Activated naive CD8-positive, alpha-beta T cell treated with anti-CD3 and anti-CD28 coated beads, Interleukin-2, amount 50 U/mL, for 24 hours (primary cell): ENCODE measurements at regions not wholly inside any gene's neighbourhood (a gene's known extent, or its start where the extent isn't known, plus 50 kb on each side); places are given as distances from the start of the nearest gene placed in this dataset.

ENCODE experiments used
- ATAC-seq: fragments of 150-1000 bp; cut with Tn5 transposase; one replicate; pipeline ENCODE4 v1.10.0; 2021
- DNase-seq: peaks from one replicate; pipeline ENCODE4 v3.0.0; 2021
- H3K27ac Mint-ChIP-seq: one replicate; pipeline ENCODE4 v1.8.0; 2021; ENCODE audit warnings: mild to moderate bottlenecking, mixed read lengths
- H3K27me3 Mint-ChIP-seq: one replicate; pipeline ENCODE4 v1.8.0; 2021; ENCODE audit warnings: mixed read lengths
- H3K36me3 Mint-ChIP-seq: one replicate; pipeline ENCODE4 v1.8.0; 2021; ENCODE audit warnings: low read depth, mixed read lengths
- H3K4me1 Mint-ChIP-seq: one replicate; pipeline ENCODE4 v1.8.0; 2021; ENCODE audit warnings: mixed read lengths
- H3K4me3 Mint-ChIP-seq: one replicate; pipeline ENCODE4 v1.8.0; 2021; ENCODE audit warnings: mild to moderate bottlenecking, moderate library complexity, mixed read lengths
- H3K9me3 Mint-ChIP-seq: one replicate; pipeline ENCODE4 v1.8.0; 2021; ENCODE audit warnings: mixed read lengths

DNA sequence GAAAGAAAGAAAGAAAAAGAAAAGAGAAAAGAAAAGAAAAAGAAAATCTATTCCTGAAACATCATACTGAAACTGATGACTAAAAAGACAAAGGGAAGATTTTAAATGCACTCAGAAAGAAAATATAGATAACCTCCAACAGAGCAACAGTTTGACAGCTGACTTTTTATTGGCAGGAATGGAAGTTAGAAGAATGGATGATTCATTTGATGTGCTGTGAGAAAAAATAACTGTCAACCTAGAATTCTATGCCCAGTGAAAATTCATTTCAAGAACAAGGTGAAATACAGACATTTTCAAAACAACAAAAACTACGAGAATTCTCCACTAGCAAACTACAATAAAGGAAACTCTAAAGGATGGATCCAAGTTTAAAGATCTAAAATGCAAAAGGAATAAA lies 50.5 kb upstream of the HSPA12A start:
- Mint-ChIP-seq H3K27ac (no peak overlapping the region), H3K9me3 (no peaks in the 10 kb centered on the region), H3K4me1 (peaks cover 10% of the 10 kb centered on the region), H3K4me3 (no peak overlapping the region), H3K36me3 (no peaks in the 10 kb centered on the region), H3K27me3 (peaks cover 18% of the 10 kb centered on the region)
- DNase-seq (no peak), ATAC-seq (no peak)

DNA sequence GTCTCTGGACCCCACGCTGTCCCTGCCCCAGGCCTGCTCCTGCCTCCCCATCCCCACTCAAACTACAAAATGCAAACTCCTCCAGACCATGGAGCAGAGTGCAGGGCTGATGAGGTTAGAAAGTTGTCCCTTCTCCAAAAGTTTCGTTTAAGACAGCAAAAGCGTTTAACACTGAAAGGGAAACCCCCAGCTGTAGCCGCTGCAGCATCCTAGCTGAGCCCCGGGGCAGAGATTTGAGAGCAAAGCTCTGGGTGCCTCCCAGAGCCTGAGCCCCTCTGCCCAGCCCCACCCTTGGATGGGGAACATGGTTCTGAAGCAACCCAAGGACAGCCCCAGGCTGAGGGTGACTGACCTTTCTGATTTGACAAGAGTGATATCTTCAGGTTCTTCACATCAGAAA lies 52.8 kb upstream of the ENO4 start:
- no peaks in the 10 kb centered on the region for H3K36me3 Mint-ChIP-seq
- peak; percentile 31 for ATAC-seq
- H3K27ac Mint-ChIP-seq = no peak overlapping the region

DNA sequence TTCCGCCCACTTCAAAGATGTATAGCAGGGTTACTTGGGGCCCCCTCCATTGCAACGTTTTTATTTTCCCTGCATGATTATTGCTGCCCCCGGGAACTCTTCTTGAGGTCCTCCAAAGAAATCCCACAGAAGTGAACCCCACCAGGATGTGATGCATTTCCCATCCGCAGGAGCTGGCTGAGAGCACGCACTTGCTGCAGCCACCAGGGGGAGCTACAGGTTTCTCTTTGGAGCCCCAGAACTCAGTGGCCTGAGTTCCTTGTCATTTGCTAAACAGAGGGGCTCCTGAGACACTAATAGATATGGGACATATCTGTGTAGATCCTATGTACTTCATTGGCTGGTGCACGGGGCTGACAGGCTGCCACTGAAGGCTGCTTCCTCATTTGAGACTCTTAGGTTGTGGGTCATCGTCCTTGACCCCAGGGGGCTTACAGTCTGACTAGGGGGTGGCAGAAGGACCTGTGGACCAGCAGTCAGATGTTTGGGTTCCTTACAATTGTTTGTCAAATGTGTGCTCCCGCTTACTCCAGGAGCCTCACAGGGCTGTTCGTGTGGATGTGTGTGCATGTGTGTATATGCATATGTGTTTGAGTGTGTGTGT lies 52.3 kb upstream of the ENO4 start:
- DNase-seq = peak; percentile 79
- no peak overlapping the region for H3K27ac Mint-ChIP-seq
- H3K36me3 Mint-ChIP-seq = no peaks in the 10 kb centered on the region
- ATAC-seq = peak; percentile 71
- H3K27me3 Mint-ChIP-seq = peaks cover 12% of the 10 kb centered on the region
- peaks cover 3% of the 10 kb centered on the region for H3K4me1 Mint-ChIP-seq
- H3K9me3 Mint-ChIP-seq = no peaks in the 10 kb centered on the region
- H3K4me3 Mint-ChIP-seq = no peak overlapping the region

More for the DNA sequence above, 52.8 kb upstream of the ENO4 start:
- H3K4me1 Mint-ChIP-seq = peaks cover 3% of the 10 kb centered on the region
- H3K9me3 Mint-ChIP-seq = no peaks in the 10 kb centered on the region
- DNase-seq = no peak
- peaks cover 12% of the 10 kb centered on the region for H3K27me3 Mint-ChIP-seq
- H3K4me3 Mint-ChIP-seq = no peak overlapping the region

DNA sequence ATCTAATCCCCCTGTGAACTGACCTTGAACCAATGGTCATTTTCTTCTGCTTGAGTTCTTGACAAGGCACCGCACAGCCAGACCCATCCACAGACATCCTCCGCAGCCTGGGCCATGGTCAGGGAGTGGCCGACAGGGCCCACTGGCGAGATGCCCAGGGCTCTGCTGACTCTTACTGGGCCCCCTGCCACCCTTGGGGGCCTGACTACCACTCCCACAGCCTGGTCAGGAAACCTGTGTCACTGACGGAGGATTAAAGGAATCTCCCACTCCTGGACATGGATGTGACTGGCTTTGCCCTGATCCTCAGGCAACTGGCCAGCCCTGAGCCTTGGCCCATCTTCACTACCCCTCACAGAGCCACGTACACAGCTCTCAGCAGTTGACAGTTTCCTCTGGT lies 50.4 kb upstream of the ENO4 start:
- no peaks in the 10 kb centered on the region for H3K9me3 Mint-ChIP-seq
- DNase-seq (no peak), ATAC-seq (no peak)
- H3K36me3 Mint-ChIP-seq = no peaks in the 10 kb centered on the region
- H3K27me3 Mint-ChIP-seq = peaks cover 5% of the 10 kb centered on the region
- peaks cover 3% of the 10 kb centered on the region for H3K4me1 Mint-ChIP-seq
- no peak overlapping the region for H3K4me3 Mint-ChIP-seq
- no peak overlapping the region for H3K27ac Mint-ChIP-seq
